GM18511 (cell line): ENCODE measurements at regions not wholly inside any gene's neighbourhood (a gene's known extent, or its start where the extent isn't known, plus 50 kb on each side); places are given as distances from the start of the nearest gene placed in this dataset.
"Not testable (repeated sequence)": the region's sequence is repeated elsewhere in the genome, so short reads cannot be mapped to it uniquely, and the experiment has no call there.

Experiments
- ATAC-seq: cut with Tn5 transposase; IDR thresholded peaks from one replicate; pipeline ENCODE4 v1.9.1; 2021; ENCODE audit warnings: mild to moderate bottlenecking, moderate library complexity; ENCODE audit not compliant: unreplicated experiment

- ATAC-seq = no peak
These were observed 65.6 kb upstream of the MAML3 start for GRCh38 chr4:140219567-140219966.

GRCh38 chr4:140219070-140219469 lies 65.1 kb upstream of the MAML3 start:
- not testable (repeated sequence) for ATAC-seq

GRCh38 chr4:140213749-140214148 lies 59.8 kb upstream of the MAML3 start:
- ATAC-seq = no peak

- ATAC-seq = no peak
These were observed 59.1 kb upstream of the MAML3 start for GRCh38 chr4:140213116-140213515.

DNA sequence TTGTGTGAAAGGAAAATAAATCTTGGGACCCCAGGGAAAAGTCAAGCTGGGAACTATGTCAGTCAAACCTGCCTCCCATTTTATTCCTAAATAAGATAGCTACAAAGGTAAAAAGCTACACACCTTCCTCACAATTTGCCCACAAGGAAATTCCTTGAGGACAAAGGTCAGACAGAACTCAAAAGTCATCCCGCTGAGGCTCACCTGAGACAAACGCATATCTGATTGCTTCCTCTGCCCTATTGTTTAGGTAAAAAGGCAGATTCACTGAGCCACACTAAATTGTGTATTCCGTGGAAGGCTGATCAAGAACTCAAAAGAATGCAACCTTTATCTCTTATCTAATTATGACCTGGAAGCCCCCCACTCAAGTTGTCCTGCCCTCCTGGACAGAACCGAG lies 58.7 kb upstream of the MAML3 start:
- ATAC-seq = no peak

DNA sequence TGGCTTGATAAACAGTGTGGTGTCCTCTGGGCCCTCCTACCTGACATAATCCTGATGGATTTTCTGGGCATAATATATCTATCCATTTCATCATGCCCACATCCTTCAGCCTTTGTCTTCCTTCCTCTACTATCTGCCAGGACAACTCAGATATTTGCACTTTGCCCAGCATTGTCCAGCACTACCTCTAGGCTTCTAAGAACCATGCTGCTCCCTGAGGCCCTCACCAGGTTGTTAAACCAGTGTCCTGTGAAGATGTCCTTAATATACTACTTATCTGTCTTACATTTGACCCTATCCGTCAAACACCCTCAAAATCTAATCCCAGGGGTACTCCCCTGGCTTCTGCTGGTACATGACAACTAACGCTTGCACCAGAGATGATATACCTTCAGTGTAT lies 58.2 kb upstream of the MAML3 start:
- ATAC-seq = no peak

DNA sequence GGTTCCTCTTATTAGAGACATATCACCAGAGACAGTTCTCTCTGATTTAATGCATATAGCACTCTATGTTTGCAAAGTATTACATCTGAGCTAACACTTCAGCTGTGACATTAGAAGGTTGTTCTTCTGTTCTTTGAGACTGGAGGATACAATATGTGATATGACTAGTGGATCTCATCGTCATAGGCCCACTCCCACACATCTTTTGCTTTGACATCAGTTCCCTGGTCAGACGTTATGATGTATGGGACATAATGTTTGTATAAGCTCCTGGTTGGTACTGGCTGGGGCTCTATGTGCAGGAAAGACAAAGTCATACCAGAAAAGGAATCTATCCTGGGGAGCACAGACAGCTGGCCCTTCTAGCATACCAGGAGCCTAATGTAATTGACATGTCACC lies 57.7 kb upstream of the MAML3 start:
- ATAC-seq = no peak

DNA sequence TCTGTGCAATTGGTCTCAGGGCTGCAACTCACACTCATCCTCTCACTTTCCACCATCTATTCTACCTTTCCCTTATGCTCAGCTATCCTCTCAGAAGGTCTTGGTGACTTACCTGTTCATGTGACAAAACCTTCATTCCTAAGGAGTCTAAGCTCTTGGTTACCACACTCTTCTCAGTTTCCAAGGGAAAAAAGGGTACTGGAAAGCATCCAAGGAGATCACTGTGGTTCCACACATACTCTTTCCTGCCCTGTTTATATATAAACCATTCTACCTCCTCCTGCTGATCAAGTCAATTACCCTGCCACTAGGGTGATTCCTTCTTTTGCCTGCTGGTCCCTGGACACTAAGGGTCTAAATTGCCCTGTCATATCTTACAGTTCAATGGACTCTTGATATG lies 57.2 kb upstream of the MAML3 start:
- ATAC-seq = no peak

DNA sequence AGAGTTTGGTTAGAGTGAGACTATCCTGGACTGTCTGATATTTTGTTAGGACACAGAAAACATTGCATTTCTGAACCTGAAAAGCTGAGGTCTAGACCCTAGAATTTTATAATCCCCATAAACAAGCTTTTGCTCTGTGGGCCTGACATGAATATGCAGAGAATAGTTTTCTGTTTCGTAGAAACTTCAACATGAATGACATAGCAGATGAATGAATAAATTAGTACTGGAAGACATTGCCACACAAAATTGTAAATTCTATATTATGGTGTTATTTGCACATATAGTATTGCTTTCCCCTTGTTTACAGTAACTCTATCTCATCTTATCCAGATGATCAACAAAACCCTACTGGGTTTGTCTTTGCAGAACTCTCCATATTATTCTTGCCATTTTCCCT lies 54.9 kb upstream of the MAML3 start:
- ATAC-seq = no peak
